ENCODE measurements at regions not wholly inside any gene's neighbourhood (a gene's known extent, or its start where the extent isn't known, plus 50 kb on each side); places are given as distances from the start of the nearest gene placed in this dataset.
"Not testable (repeated sequence)": the region's sequence is repeated elsewhere in the genome, so short reads cannot be mapped to it uniquely, and the experiment has no call there.

- H3K27me3 Mint-ChIP-seq = peaks cover 0 to 1% of the 10 kb centered on the region in 2 donors
- H3K4me3 Mint-ChIP-seq = no peak overlapping the region
- Histone ChIP-seq H3K36me3 (ENCODE audit: control insufficient read depth in 2 of 2, extremely low read depth in 1 of 2, insufficient read depth in 1 of 2, low read length in 1 of 2) (no peaks in the 10 kb centered on the region), H3K4me3 (ENCODE audit: control insufficient read depth in 1 of 2, extremely low read depth in 1 of 2, low read length in 1 of 2) (no peak overlapping the region), H3K27ac (ENCODE audit: low read length) (no peak overlapping the region), H3K27me3 (replicated peaks in 1 of 2; ENCODE audit: control insufficient read depth in 2 of 2, extremely low read depth in 1 of 2, insufficient read depth in 2 of 2, low read length in 1 of 2) (no peaks in the 10 kb centered on the region), H3K4me1 (ENCODE audit: control insufficient read depth in 1 of 2, extremely low read depth in 1 of 2, insufficient read depth in 2 of 2, low read length in 2 of 2) (peaks cover 0 to 4% of the 10 kb centered on the region in 2 experiments), H3K9me3 (no peaks in the 10 kb centered on the region)
- DNase-seq = no peak
- peaks cover 0 to 2% (median 0%) of the 10 kb centered on the region in 3 donors for H3K4me1 Mint-ChIP-seq
- no peak overlapping the region for H3K27ac Mint-ChIP-seq
- no peak for ATAC-seq (replicated peaks in 1 of 4)
- CTCF ChIA-PET = no interaction called here
- H3K36me3 Mint-ChIP-seq = no peaks in the 10 kb centered on the region
- POLR2A ChIA-PET = no interaction called here
- H3K9me3 Mint-ChIP-seq = peaks cover 0 to 2% (median 0%) of the 10 kb centered on the region in 3 donors
- WGBS (ENCODE audit: insufficient coverage) = 71% methylated on average over 1 of the region's 2 CpGs
Measured at GRCh38 chr10:90224791-90225566, 523.6 kb downstream of the KIF20B start.

DNA sequence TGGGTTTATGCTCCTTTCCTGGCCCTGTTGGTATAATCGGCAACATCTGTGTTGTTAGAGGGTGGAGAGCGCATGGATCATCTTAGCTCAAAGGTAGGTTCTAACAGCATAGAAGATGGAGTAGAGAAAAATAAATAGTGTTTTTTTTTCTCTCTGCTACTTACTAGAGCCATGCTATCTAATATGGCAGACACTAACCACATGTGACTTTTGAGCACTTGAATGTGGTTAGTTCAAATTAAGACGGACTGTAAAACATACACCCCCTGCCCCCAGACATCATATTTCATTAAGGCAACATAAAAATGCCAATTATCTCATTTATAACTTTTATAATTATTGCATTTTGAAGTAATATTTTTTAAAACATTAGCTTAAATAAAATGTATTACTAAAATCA lies 525.1 kb downstream of the KIF20B start:
- no peaks in the 10 kb centered on the region for H3K9me3 ChIP-seq
- Mint-ChIP-seq H3K27me3 (peaks cover 1 to 4% of the 10 kb centered on the region in 2 donors), H3K36me3 (no peaks in the 10 kb centered on the region), H3K4me3 (no peak overlapping the region), H3K4me1 (peaks cover 0 to 2% (median 0%) of the 10 kb centered on the region in 3 donors), H3K27ac (no peak overlapping the region), H3K9me3 (peaks cover 0 to 12% (median 4%) of the 10 kb centered on the region in 3 donors)
- ATAC-seq (replicated peaks in 1 of 4) (no peak), DNase-seq (no peak)
- POLR2A ChIA-PET = no interaction called here
- CTCF ChIA-PET = interaction anchor here in 1 of 2 donors (1.2 kb wide), 1 partner anchor 10 kb away, joined by 4 read pairs; no protein-coding TSS in a partner anchor
- H3K27ac ChIP-seq (ENCODE audit: low read length) = no peak overlapping the region
- H3K27me3 ChIP-seq (replicated peaks in 1 of 2; ENCODE audit: control insufficient read depth in 2 of 2, extremely low read depth in 1 of 2, insufficient read depth in 2 of 2, low read length in 1 of 2) = no peaks in the 10 kb centered on the region
- no peaks in the 10 kb centered on the region for H3K36me3 ChIP-seq (ENCODE audit: control insufficient read depth in 2 of 2, extremely low read depth in 1 of 2, insufficient read depth in 1 of 2, low read length in 1 of 2)
- H3K4me3 ChIP-seq (ENCODE audit: control insufficient read depth in 1 of 2, extremely low read depth in 1 of 2, low read length in 1 of 2) = no peak overlapping the region
- no CpG with 5 or more reads among the region's 3 CpGs for WGBS (ENCODE audit: insufficient coverage)
- peaks cover 0 to 4% of the 10 kb centered on the region in 2 experiments for H3K4me1 ChIP-seq (ENCODE audit: control insufficient read depth in 1 of 2, extremely low read depth in 1 of 2, insufficient read depth in 2 of 2, low read length in 2 of 2)

- peaks cover 0 to 4% of the 10 kb centered on the region in 2 experiments for H3K4me1 ChIP-seq (ENCODE audit: control insufficient read depth in 1 of 2, extremely low read depth in 1 of 2, insufficient read depth in 2 of 2, low read length in 2 of 2)
- Mint-ChIP-seq H3K9me3 (peaks cover 0 to 12% (median 11%) of the 10 kb centered on the region in 3 donors), H3K27me3 (peaks cover 1 to 4% of the 10 kb centered on the region in 2 donors), H3K27ac (no peak overlapping the region), H3K36me3 (no peaks in the 10 kb centered on the region), H3K4me3 (no peak overlapping the region), H3K4me1 (peaks cover 0 to 2% (median 0%) of the 10 kb centered on the region in 3 donors)
- ChIA-PET POLR2A (interaction anchor here in 1 of 2 donors (0.6 kb wide), 1 partner anchor 1130 kb away, joined by 3 read pairs; no protein-coding TSS in a partner anchor), CTCF (interaction anchor here in 1 of 2 donors (1.2 kb wide), 1 partner anchor 9 kb away, joined by 4 read pairs; no protein-coding TSS in a partner anchor)
- ATAC-seq (replicated peaks in 1 of 4) (no peak), DNase-seq (no peak)
- H3K36me3 ChIP-seq (ENCODE audit: control insufficient read depth in 2 of 2, extremely low read depth in 1 of 2, insufficient read depth in 1 of 2, low read length in 1 of 2) = no peaks in the 10 kb centered on the region
- no peak overlapping the region for H3K4me3 ChIP-seq (ENCODE audit: control insufficient read depth in 1 of 2, extremely low read depth in 1 of 2, low read length in 1 of 2)
- H3K27ac ChIP-seq (ENCODE audit: low read length) = no peak overlapping the region
- H3K9me3 ChIP-seq = no peaks in the 10 kb centered on the region
- no CpG with 5 or more reads among the region's 2 CpGs for WGBS (ENCODE audit: insufficient coverage)
- H3K27me3 ChIP-seq (replicated peaks in 1 of 2; ENCODE audit: control insufficient read depth in 2 of 2, extremely low read depth in 1 of 2, insufficient read depth in 2 of 2, low read length in 1 of 2) = no peaks in the 10 kb centered on the region
Measured at GRCh38 chr10:90227217-90227656, 525.8 kb downstream of the KIF20B start.

DNA sequence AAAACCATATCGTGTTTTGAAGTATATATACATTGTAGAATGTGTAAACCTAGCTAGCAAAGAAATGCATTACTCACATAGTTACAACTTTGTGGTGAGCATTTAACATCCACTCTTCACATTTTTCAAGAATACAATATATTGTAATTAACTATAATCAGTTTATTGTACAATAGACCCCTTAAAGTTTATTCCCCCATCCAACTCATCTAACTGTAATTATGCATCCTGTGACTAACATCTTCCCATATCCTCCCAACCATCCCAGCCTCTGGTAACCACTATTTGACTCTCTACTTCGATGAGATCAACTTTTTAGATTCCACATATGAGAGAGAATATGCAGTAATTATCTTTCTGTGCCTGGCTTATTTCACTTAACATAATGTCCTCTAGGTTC lies 526.4 kb downstream of the KIF20B start:
- no peak overlapping the region for H3K4me3 Mint-ChIP-seq
- H3K36me3 Mint-ChIP-seq = no peaks in the 10 kb centered on the region
- H3K4me3 ChIP-seq (ENCODE audit: control insufficient read depth in 1 of 2, extremely low read depth in 1 of 2, low read length in 1 of 2) = no peak overlapping the region
- peaks cover 0 to 2% (median 0%) of the 10 kb centered on the region in 3 donors for H3K4me1 Mint-ChIP-seq
- H3K36me3 ChIP-seq (ENCODE audit: control insufficient read depth in 2 of 2, extremely low read depth in 1 of 2, insufficient read depth in 1 of 2, low read length in 1 of 2) = no peaks in the 10 kb centered on the region
- WGBS (ENCODE audit: insufficient coverage) = no CpG with 5 or more reads among the region's 2 CpGs
- no peak overlapping the region for H3K27ac Mint-ChIP-seq
- H3K9me3 ChIP-seq = no peaks in the 10 kb centered on the region
- ChIA-PET CTCF (no interaction called here), POLR2A (interaction anchor here in 1 of 2 donors (0.6 kb wide), 1 partner anchor 1129 kb away, joined by 3 read pairs; no protein-coding TSS in a partner anchor)
- H3K27ac ChIP-seq (ENCODE audit: low read length) = no peak overlapping the region
- peaks cover 0 to 12% (median 11%) of the 10 kb centered on the region in 3 donors for H3K9me3 Mint-ChIP-seq
- no peak for ATAC-seq (replicated peaks in 1 of 4)
- no peak for DNase-seq
- no peaks in the 10 kb centered on the region for H3K27me3 ChIP-seq (replicated peaks in 1 of 2; ENCODE audit: control insufficient read depth in 2 of 2, extremely low read depth in 1 of 2, insufficient read depth in 2 of 2, low read length in 1 of 2)
- H3K4me1 ChIP-seq (ENCODE audit: control insufficient read depth in 1 of 2, extremely low read depth in 1 of 2, insufficient read depth in 2 of 2, low read length in 2 of 2) = peaks cover 0 to 4% of the 10 kb centered on the region in 2 experiments
- peaks cover 1 to 4% of the 10 kb centered on the region in 2 donors for H3K27me3 Mint-ChIP-seq

DNA sequence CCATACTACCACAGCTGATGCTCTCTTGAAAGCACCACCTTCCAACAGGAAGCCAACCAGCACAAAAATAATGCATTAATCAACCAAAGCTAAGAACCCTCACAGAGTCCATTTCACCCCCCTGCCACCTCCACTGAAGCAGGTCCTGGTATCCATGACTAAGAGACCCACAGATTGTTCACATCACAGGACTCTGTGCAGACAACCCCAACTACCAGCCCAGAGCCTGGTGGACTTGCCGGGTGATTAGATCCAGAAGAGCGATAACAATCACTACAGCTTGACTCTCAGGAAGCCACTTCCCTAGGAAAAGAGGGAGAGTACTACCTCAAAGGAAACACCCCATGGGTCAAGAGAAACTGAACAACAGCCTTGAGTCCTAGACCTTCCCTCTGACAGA lies 528.1 kb downstream of the KIF20B start:
- H3K4me3 Mint-ChIP-seq = no peak overlapping the region
- Histone ChIP-seq H3K4me3 (ENCODE audit: control insufficient read depth in 1 of 2, extremely low read depth in 1 of 2, low read length in 1 of 2) (no peak overlapping the region), H3K36me3 (ENCODE audit: control insufficient read depth in 2 of 2, extremely low read depth in 1 of 2, insufficient read depth in 1 of 2, low read length in 1 of 2) (no peaks in the 10 kb centered on the region), H3K27me3 (replicated peaks in 1 of 2; ENCODE audit: control insufficient read depth in 2 of 2, extremely low read depth in 1 of 2, insufficient read depth in 2 of 2, low read length in 1 of 2) (no peaks in the 10 kb centered on the region), H3K27ac (ENCODE audit: low read length) (no peak overlapping the region), H3K4me1 (ENCODE audit: control insufficient read depth in 1 of 2, extremely low read depth in 1 of 2, insufficient read depth in 2 of 2, low read length in 2 of 2) (peaks cover 0 to 4% of the 10 kb centered on the region in 2 experiments), H3K9me3 (no peaks in the 10 kb centered on the region)
- WGBS (ENCODE audit: insufficient coverage) = no CpG with 5 or more reads among the region's 2 CpGs
- DNase-seq (no peak), ATAC-seq (replicated peaks in 1 of 4) (no peak)
- peaks cover 0 to 17% (median 12%) of the 10 kb centered on the region in 3 donors for H3K9me3 Mint-ChIP-seq
- no peak overlapping the region for H3K27ac Mint-ChIP-seq
- peaks cover 1 to 4% of the 10 kb centered on the region in 2 donors for H3K27me3 Mint-ChIP-seq
- ChIA-PET POLR2A (no interaction called here), CTCF (no interaction called here)
- H3K4me1 Mint-ChIP-seq = peaks cover 0 to 2% (median 0%) of the 10 kb centered on the region in 3 donors
- H3K36me3 Mint-ChIP-seq = no peaks in the 10 kb centered on the region

GRCh38 chr10:90233805-90234204 lies 532.4 kb downstream of the KIF20B start:
- H3K36me3 Mint-ChIP-seq; POLR2A ChIA-PET; H3K4me3 ChIP-seq (ENCODE audit: control insufficient read depth in 1 of 2, extremely low read depth in 1 of 2, low read length in 1 of 2); H3K27ac Mint-ChIP-seq; ATAC-seq (replicated peaks in 1 of 4); H3K27me3 ChIP-seq (replicated peaks in 1 of 2; ENCODE audit: control insufficient read depth in 2 of 2, extremely low read depth in 1 of 2, insufficient read depth in 2 of 2, low read length in 1 of 2); H3K36me3 ChIP-seq (ENCODE audit: control insufficient read depth in 2 of 2, extremely low read depth in 1 of 2, insufficient read depth in 1 of 2, low read length in 1 of 2); H3K9me3 ChIP-seq; H3K27ac ChIP-seq (ENCODE audit: low read length); H3K27me3 Mint-ChIP-seq; H3K4me1 Mint-ChIP-seq; H3K4me1 ChIP-seq (ENCODE audit: control insufficient read depth in 1 of 2, extremely low read depth in 1 of 2, insufficient read depth in 2 of 2, low read length in 2 of 2); H3K4me3 Mint-ChIP-seq; DNase-seq; CTCF ChIA-PET: not testable (repeated sequence)
- peaks cover 0 to 17% (median 15%) of the 10 kb centered on the region in 3 donors for H3K9me3 Mint-ChIP-seq
- WGBS (ENCODE audit: insufficient coverage) = no CpG with 5 or more reads among the region's 1 CpG

Measured in T-cell (primary cell).